Right cardiac atrium (tissue), 5 donors: ENCODE measurements at regions not wholly inside any gene's neighbourhood (a gene's known extent, or its start where the extent isn't known, plus 50 kb on each side); places are given as distances from the start of the nearest gene placed in this dataset.

Experiments used
- ATAC-seq, 2 donors: fragments of 200-7000 bp; cut with Tn5 transposase; one replicate each; pipeline versions ENCODE4 v1.8.0 to v1.9.1; 2020; ENCODE audit warnings: moderate library complexity in 2 of 2, mild to moderate bottlenecking in 1 of 2
- DNase-seq, 3 donors: peaks; one replicate each; pipeline ENCODE4 v3.0.0-alpha.2; 2020
- H3K27ac ChIP-seq: one replicate; pipeline ENCODE4 v1.5.1; 2013; ENCODE audit warnings: mild to moderate bottlenecking, low read length, control low read depth, moderate library complexity
- H3K27me3 ChIP-seq: one replicate; pipeline ENCODE4 v1.6.1; 2013; ENCODE audit not compliant: control insufficient read depth, insufficient read depth
- H3K4me1 ChIP-seq: one replicate; pipeline ENCODE4 v1.6.1; 2013; ENCODE audit warnings: low read length; ENCODE audit not compliant: control insufficient read depth, insufficient read depth
- H3K4me3 ChIP-seq: one replicate; pipeline ENCODE4 v1.5.1; 2013; ENCODE audit warnings: low read length, control low read depth
- H3K9me3 ChIP-seq: one replicate; pipeline ENCODE4 v1.6.1; 2013; ENCODE audit warnings: low read length; ENCODE audit not compliant: control insufficient read depth
- WGBS: extraction: QIAGEN DNeasy Blood & Tissue Kit; methylation state at CpG from one replicate; pipeline ENCODE4 v1.1.7; 2013; 5-methylcytosine and 5-hydroxymethylcytosine counted together
- intact Hi-C, 4 donors: fragments of 100-400 bp; cut with DNase I; formaldehyde crosslinking; loops; one replicate each; pipeline versions ENCODE4 v1.11.0 to v1.14.0; 2022 to 2023
- donor health status: healthy with polysubstance abuse.
- donor health status: DM: no; HTN: yes; CAD: no.
- donor health status: DM: no; HTN: no; CAD: no.
- donor health status: DM: no; HTN: yes; CAD: no; lungs with severe emphysema.
- donor health status: DM: yes; HTN: yes; CAD: no.

DNA sequence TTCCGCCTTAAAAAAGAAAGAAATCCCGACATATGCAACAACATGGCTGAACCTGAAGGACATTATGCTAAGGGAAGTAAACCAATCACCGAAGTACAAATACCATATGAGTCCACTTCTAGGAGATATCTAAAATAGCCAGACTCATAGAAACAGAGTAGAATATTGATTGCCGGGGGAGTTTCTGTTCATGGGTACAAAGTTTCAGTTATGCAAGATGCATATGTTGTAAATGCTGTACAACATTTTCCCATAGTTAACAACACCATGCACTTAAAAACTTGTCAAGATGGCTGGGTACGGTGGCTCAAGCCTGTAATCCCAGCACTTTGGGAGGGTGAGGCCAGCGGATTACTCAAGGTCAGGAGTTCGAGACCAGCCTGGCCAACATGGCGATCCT is 251.5 kb upstream of the EEF2KMT start:
- Histone ChIP-seq H3K4me3 (no peak overlapping the region), H3K27ac (no peak overlapping the region), H3K27me3 (no peaks in the 10 kb centered on the region), H3K9me3 (no peaks in the 10 kb centered on the region), H3K4me1 (no peaks in the 10 kb centered on the region)
- intact Hi-C loops: no loop called here
- WGBS: 91% methylated on average over 8 of the region's 8 CpGs
- no peak for DNase-seq
- no peak for ATAC-seq

DNA sequence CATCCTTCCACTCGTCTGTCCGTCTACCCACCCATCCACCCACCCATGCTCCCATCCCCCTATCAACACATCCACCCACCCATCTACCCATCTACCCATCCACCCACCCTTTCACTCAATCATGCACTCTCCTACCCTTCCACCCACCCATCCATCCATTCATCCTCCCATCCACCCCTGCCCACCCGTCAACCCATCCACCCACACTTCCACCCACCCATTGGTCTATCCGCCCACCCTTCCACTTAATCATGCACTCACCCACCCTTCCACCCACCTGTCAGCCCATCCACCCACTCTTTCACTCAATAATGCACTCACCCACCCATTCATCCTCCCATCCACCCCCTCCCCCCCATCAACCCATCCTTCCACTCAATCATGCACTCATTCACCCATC is 250.0 kb upstream of the EEF2KMT start:
- intact Hi-C loops: no loop called here
- H3K27ac ChIP-seq: no peak overlapping the region
- 83% methylated on average over 4 of the region's 4 CpGs for WGBS

DNA sequence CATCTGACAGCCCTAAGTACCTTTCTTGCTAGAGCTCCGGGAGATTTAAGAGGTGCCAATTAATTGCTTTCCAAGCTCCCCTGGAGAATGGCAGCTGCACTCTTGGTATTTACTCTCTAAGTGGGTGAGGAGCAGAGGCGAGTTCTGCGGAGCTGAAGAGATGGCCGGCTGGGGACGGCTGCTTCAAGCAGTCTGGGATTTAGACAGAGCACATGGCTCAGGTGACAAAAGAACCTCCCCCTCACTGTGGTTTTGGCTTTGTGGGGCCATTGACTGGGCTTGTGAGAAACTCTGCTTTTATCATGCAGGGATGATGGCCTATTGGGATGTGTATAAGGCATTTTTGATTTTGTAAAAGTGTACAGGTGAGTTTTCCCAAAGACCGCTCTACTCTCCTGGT is 239.3 kb upstream of the EEF2KMT start:
- 58% methylated on average over 6 of the region's 6 CpGs for WGBS
- Histone ChIP-seq H3K4me3 (no peak overlapping the region), H3K9me3 (no peaks in the 10 kb centered on the region), H3K27me3 (peaks cover under 1% of the 10 kb centered on the region), H3K27ac (no peak overlapping the region), H3K4me1 (no peaks in the 10 kb centered on the region)
- ATAC-seq (no peak), DNase-seq (no peak)
- intact Hi-C loops: no loop called here

More for the DNA sequence above, 250.0 kb upstream of the EEF2KMT start:
- DNase-seq (no peak), ATAC-seq (no peak)
- Histone ChIP-seq H3K9me3 (no peaks in the 10 kb centered on the region), H3K27me3 (no peaks in the 10 kb centered on the region), H3K4me1 (no peaks in the 10 kb centered on the region), H3K4me3 (no peak overlapping the region)

DNA sequence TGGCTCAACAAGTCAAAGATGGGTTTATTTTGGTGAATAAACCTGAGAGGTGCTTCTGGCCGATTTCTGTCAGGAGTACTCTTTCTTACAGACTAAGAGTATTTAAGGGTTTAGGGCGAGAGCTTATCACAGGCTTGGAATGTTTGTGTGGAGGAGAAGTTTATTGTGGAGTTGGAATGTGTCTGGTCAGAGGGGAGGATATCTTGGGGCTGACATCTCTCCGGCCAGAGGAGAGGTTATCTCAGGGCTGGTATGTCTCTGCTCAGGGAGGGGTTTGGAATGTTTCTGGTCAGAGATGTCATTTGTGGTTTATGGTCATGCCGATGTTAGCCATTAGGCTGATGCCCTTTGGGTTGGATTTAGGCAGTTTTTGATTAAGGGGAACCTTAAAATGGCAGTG is 236.4 kb upstream of the EEF2KMT start:
- H3K4me1 ChIP-seq: no peaks in the 10 kb centered on the region
- H3K4me3 ChIP-seq: no peak overlapping the region
- no peak overlapping the region for H3K27ac ChIP-seq
- no peak for DNase-seq
- ATAC-seq: no peak
- H3K27me3 ChIP-seq: no peaks in the 10 kb centered on the region
- 36% methylated on average over 4 of the region's 4 CpGs for WGBS
- no peaks in the 10 kb centered on the region for H3K9me3 ChIP-seq
- intact Hi-C loops: no loop called here

DNA sequence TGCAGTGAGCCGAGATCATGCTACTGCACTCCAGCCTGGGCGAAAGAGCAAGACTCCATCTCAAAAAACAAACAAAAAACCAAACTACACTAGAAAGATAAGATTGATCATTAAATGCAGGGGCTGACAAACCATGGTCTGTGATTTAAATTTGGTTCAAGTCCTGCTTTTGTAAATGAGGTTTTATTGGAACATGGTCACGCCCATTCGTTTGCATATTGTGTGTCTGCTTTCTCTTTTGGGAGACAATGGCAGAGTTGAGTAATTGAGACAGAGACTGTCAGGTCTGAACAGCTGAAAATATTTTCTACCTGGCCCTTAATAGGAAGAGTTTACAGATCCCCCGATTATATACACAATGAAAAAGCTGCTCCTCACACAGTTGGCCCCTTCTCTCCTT is 235.5 kb upstream of the EEF2KMT start:
- WGBS: 87% methylated on average over 5 of the region's 5 CpGs
- H3K27ac ChIP-seq: no peak overlapping the region
- no peak for ATAC-seq
- no peaks in the 10 kb centered on the region for H3K27me3 ChIP-seq
- DNase-seq: no peak
- H3K4me1 ChIP-seq: no peaks in the 10 kb centered on the region
- intact Hi-C loops: no loop called here
- no peaks in the 10 kb centered on the region for H3K9me3 ChIP-seq
- no peak overlapping the region for H3K4me3 ChIP-seq

DNA sequence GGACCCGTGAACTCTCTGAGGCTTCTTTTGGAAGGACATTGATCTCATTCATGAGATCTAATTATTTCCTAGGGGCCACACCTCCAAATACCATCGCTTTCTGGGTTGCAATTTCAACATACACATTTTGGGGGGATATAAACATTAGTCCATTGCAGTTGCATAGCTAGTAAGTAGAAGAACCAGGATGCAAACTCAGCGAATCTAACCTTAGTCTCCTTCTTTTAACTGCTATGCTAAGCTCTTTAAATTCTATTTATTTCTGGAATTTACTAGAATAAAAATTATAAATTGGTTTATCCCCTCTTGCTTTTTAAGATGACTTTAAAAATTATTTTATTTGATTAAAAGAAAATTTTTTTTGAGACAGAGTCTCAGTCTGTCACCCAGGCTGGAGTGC is 232.5 kb upstream of the EEF2KMT start:
- H3K27me3 ChIP-seq: no peaks in the 10 kb centered on the region
- intact Hi-C loops: no loop called here
- no peak overlapping the region for H3K27ac ChIP-seq
- DNase-seq: no peak
- ATAC-seq: no peak
- H3K4me3 ChIP-seq: no peak overlapping the region
- 76% methylated on average over 3 of the region's 3 CpGs for WGBS
- H3K4me1 ChIP-seq: no peaks in the 10 kb centered on the region
- H3K9me3 ChIP-seq: no peaks in the 10 kb centered on the region

DNA sequence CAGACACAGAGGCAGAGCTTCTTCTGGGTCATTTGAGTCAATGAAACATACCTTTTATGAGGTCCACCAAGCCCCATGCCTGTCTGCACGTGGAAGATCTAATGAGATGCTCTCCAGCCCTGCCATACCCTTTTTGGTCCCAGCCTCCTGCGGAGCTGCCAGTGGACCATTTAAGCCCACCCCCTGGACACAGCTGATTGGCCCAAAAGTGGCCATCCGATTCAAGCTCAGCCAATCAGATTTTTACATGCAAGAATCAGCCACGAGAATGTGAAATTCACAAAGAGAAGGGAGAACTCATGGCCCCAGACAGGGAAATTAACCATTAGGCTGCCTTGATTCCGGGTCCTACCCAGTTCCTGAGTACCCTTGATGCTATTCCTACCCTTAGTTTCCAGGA is 231.0 kb upstream of the EEF2KMT start:
- Histone ChIP-seq H3K27ac (no peak overlapping the region), H3K27me3 (no peaks in the 10 kb centered on the region), H3K4me3 (no peak overlapping the region), H3K4me1 (no peaks in the 10 kb centered on the region), H3K9me3 (no peaks in the 10 kb centered on the region)
- no peak for DNase-seq
- intact Hi-C loops: no loop called here
- no peak for ATAC-seq
- whole genome bisulfite sequencing: 58% methylated on average over 5 of the region's 5 CpGs

DNA sequence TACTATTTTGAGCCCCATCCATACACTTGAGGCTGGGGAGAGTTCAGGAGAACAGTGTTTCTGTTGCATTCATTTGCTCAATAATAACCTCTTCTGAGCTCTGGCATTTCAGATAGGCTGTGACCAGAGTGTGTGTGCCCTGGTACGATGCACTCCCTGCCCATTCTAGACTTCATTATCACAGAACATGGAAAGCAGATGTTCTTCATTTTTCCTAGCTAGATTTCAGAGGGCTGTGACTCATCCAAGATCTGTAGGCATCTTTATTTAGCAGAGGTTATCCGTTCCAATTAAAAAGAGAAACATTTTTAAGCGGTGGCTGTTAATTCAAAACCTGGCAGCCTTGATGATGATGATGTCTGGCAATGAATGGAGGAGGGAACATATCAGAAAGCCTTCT is 228.8 kb upstream of the EEF2KMT start:
- 79% methylated on average over 3 of the region's 3 CpGs for whole genome bisulfite sequencing
- no peaks in the 10 kb centered on the region for H3K27me3 ChIP-seq
- no peak overlapping the region for H3K4me3 ChIP-seq
- H3K4me1 ChIP-seq: no peaks in the 10 kb centered on the region
- no peak overlapping the region for H3K27ac ChIP-seq
- intact Hi-C loops: no loop called here
- H3K9me3 ChIP-seq: no peaks in the 10 kb centered on the region
- ATAC-seq (no peak), DNase-seq (no peak)

DNA sequence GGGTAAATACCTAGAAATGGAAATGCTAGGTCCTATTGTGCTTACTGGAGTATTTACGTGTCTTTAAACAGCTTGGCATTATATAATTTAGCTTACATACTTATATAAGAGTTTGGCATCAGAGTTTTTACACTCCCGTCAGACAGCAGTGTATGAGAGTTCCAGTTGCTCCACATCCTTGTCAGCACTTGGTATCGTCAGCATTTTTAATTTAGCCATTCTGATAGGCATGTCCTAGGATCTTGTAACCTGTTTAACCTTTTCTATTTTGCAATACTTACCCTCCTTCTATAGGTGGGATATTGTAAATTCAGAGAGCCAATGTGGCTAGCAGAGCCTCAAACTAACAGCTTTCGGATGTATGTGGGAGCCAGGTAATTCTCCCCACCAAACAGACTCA is 228.3 kb upstream of the EEF2KMT start:
- Histone ChIP-seq H3K27me3 (no peaks in the 10 kb centered on the region), H3K9me3 (no peaks in the 10 kb centered on the region), H3K4me1 (no peaks in the 10 kb centered on the region), H3K27ac (no peak overlapping the region), H3K4me3 (no peak overlapping the region)
- no peak for ATAC-seq
- 69% methylated on average over 4 of the region's 4 CpGs for WGBS
- DNase-seq: no peak
- intact Hi-C loops: no loop called here

DNA sequence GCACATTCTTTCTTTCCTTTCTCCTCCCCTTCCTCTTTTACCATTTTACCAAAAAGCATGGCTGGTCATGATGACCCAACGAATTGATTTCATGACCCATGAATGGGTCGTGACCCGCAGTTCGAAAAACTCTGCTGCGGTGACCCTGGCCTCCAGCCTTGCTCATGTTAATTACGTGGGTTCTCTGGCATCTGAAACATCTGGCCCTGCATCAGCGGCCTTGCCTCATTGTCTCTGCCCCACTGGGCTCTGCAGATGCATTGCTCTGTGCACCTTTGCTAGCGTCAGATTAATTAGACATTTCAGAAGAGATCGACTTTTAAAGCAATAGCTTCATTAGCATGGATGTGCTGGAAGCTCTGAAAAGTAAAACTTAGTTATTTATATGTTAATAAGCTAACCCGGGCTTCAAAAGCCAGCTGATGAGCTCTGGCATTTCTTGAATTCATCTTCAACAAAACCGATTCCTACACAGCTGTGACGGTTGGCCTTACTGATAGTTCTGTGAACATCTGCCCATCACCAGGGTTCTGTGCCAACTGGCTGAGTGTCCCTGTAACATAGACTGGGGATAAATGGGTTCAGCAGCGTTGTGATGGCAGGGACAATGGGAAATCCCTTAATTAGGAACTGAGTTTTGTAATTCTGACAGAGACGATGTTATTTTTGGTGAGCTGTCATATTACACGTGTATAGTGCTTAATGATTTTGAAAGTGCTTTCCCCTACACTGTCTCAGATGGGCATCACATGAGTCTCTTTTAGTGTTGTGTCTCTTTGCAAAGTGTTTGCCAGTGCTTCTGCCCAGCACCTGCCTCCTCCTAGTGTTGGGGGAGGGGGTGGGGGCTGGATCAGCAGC is 225.9 kb upstream of the EEF2KMT start:
- H3K9me3 ChIP-seq: no peaks in the 10 kb centered on the region
- no peak overlapping the region for H3K27ac ChIP-seq
- no peak overlapping the region for H3K4me3 ChIP-seq
- intact Hi-C loops: no loop called here
- DNase-seq (no peak), ATAC-seq (no peak)
- no peaks in the 10 kb centered on the region for H3K4me1 ChIP-seq
- H3K27me3 ChIP-seq: no peaks in the 10 kb centered on the region
- WGBS: 50% methylated on average over 15 of the region's 15 CpGs

DNA sequence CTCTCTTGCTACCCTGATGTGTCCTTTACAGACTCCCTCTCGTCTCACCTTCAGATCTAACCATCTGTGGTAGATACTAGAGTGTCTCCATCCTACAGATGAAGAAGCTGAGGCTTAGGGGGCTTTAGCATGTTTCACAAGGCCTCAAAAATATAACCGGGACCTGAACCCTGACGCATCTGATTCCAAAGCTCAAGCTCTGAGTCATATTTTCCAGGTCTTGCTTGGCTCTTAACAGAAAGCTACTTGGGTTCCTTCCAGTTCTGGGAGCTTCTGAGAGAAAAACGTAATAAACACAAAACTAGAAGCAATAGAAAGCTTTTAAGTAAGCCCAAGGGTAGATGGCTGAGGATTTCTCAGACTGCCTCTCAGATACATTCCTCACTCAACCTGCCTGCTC is 224.3 kb upstream of the EEF2KMT start:
- 61% methylated on average over 4 of the region's 4 CpGs for WGBS
- no peaks in the 10 kb centered on the region for H3K4me1 ChIP-seq
- DNase-seq (no peak), ATAC-seq (no peak)
- no peaks in the 10 kb centered on the region for H3K27me3 ChIP-seq
- intact Hi-C loops: no loop called here
- no peaks in the 10 kb centered on the region for H3K9me3 ChIP-seq
- H3K27ac ChIP-seq: no peak overlapping the region
- H3K4me3 ChIP-seq: no peak overlapping the region

DNA sequence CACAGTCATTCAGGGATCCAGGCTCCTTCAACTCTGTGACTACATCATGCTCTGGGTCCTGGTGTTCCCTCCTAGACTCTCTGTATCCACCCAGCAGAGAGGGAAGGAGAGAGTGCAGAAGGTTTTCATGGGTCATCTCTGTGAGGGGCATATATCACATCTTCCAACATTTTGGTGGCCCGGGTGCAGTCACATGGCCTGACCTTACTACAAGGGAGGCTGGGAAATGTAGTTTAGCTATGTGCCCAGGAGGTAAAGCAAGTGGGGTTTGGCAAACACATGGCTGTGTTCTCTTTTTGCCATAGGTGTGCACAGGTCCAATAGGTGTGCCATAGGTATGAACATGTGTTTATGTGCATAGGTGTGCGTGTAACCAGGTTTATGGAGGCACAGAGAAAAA is 222.2 kb upstream of the EEF2KMT start:
- Histone ChIP-seq H3K4me1 (no peaks in the 10 kb centered on the region), H3K27ac (no peak overlapping the region), H3K9me3 (no peaks in the 10 kb centered on the region), H3K27me3 (no peaks in the 10 kb centered on the region), H3K4me3 (no peak overlapping the region)
- 92% methylated on average over 2 of the region's 2 CpGs for WGBS
- ATAC-seq (no peak), DNase-seq (no peak)
- intact Hi-C loops: no loop called here
